IMR-90 (cell line): ENCODE measurements at regions not wholly inside any gene's neighbourhood (a gene's known extent, or its start where the extent isn't known, plus 50 kb on each side); places are given as distances from the start of the nearest gene placed in this dataset.

Source experiments
- ATAC-seq: fragments of 200-7000 bp; cut with Tn5 transposase; 2 replicates; pipeline ENCODE4 v1.9.1; 2020; ENCODE audit warnings: low read depth, mild to moderate bottlenecking, moderate library complexity
- BruUV-seq: library from RNA; stranded (reverse); fragments of 400-500 nt; replicated peaks from 2 replicates; lab custom pipeline; 2021; lab: Mats Ljungman, UMichigan
- CTCF ChIA-PET: fragments of 300-600 bp; formaldehyde crosslinking; extraction: SDS; loops from one replicate; lab custom pipeline; 2021; ENCODE audit warnings: antibody characterized with exemption; lab: Yijun Ruan, JAX
- POLR2A ChIA-PET: fragments of 300-600 bp; sonication (Branson Sonifier 250); formaldehyde crosslinking; loops from one replicate; lab custom pipeline; 2022; ENCODE audit warnings: antibody characterized with exemption; ENCODE audit not compliant: unreplicated experiment; lab: Charles Lee
- DNase-seq: peaks from one replicate; pipeline ENCODE4 v3.0.0; 2013
- H2AFZ ChIP-seq: replicated peaks from 2 replicates; pipeline ENCODE3; 2013; ENCODE audit warnings: low read length, mild to moderate bottlenecking; ENCODE audit not compliant: poor library complexity
- H2AK5ac ChIP-seq: 2 replicates; pipeline ENCODE4 v1.6.1; 2013; ENCODE audit warnings: low read depth, low read length, inconsistent platforms
- H2AK9ac ChIP-seq: replicated peaks from 2 replicates; pipeline ENCODE3; 2013; ENCODE audit warnings: mild to moderate bottlenecking, low read depth, low read length, moderate library complexity; ENCODE audit not compliant: poor library complexity
- H2BK120ac ChIP-seq: 2 replicates; pipeline ENCODE4 v1.6.1; 2013; ENCODE audit warnings: low read depth, low read length, inconsistent platforms
- H2BK15ac ChIP-seq: 3 replicates; pipeline ENCODE4 v1.6.1; 2013; ENCODE audit warnings: low read depth, low read length, inconsistent platforms
- H2BK20ac ChIP-seq: 2 replicates; pipeline ENCODE4 v1.6.1; 2013; ENCODE audit warnings: low read depth, mild to moderate bottlenecking, inconsistent platforms, low read length, moderate library complexity
- H2BK5ac ChIP-seq: 2 replicates; pipeline ENCODE4 v1.6.1; 2013; ENCODE audit warnings: mild to moderate bottlenecking, low read depth, low read length, inconsistent platforms; ENCODE audit not compliant: poor library complexity, severe bottlenecking
- H3K14ac ChIP-seq: replicated peaks from 2 replicates; pipeline ENCODE4 v1.6.1; 2013; ENCODE audit warnings: low read depth, low read length, inconsistent platforms
- H3K18ac ChIP-seq: 2 replicates; pipeline ENCODE4 v1.6.1; 2013; ENCODE audit warnings: low read depth, low read length, control low read depth
- H3K23ac ChIP-seq: 2 replicates; pipeline ENCODE4 v1.6.1; 2013; ENCODE audit warnings: low read depth, low read length, inconsistent platforms
- H3K27ac ChIP-seq: 2 replicates; pipeline ENCODE4 v1.5.1; 2013; ENCODE audit warnings: mild to moderate bottlenecking, control low read depth, low read length; ENCODE audit not compliant: insufficient read depth
- H3K27me3 ChIP-seq: 2 replicates; pipeline ENCODE4 v1.6.1; 2013; ENCODE audit warnings: low read length; ENCODE audit not compliant: control insufficient read depth, insufficient read depth
- H3K36me3 ChIP-seq: 2 replicates; pipeline ENCODE4 v1.6.1; 2013; ENCODE audit warnings: low read length, mixed read lengths; ENCODE audit not compliant: control insufficient read depth, insufficient read depth
- H3K4ac ChIP-seq: 2 replicates; pipeline ENCODE4 v1.6.1; 2013; ENCODE audit warnings: low read depth, low read length, inconsistent platforms
- H3K4me1 ChIP-seq: 2 replicates; pipeline ENCODE4 v1.6.1; 2013; ENCODE audit warnings: low read length, mixed read lengths; ENCODE audit not compliant: control insufficient read depth, insufficient read depth
- H3K4me2 ChIP-seq: 2 replicates; pipeline ENCODE4 v1.6.1; 2013; ENCODE audit warnings: low read depth, mild to moderate bottlenecking, control low read depth, low read length, moderate library complexity
- H3K4me3 ChIP-seq: 2 replicates; pipeline ENCODE4 v1.5.1; 2013; ENCODE audit warnings: low read depth, mild to moderate bottlenecking, control low read depth, low read length, moderate library complexity; ENCODE audit not compliant: insufficient read depth
- H3K56ac ChIP-seq: 2 replicates; pipeline ENCODE4 v1.6.1; 2013; ENCODE audit warnings: low read length, inconsistent platforms; ENCODE audit not compliant: insufficient read depth; ENCODE audit errors: extremely low read depth
- H3K79me1 ChIP-seq, 2 experiments: 2 replicates each; pipeline ENCODE4 v1.6.1; 2013; ENCODE audit warnings: low read length in 2 of 2, inconsistent platforms in 1 of 2, low read depth in 1 of 2
- H3K9ac ChIP-seq: 2 replicates; pipeline ENCODE4 v1.6.1; 2013; ENCODE audit warnings: low read depth, low read length, control low read depth
- H3K9me1 ChIP-seq: 2 replicates; pipeline ENCODE4 v1.6.1; 2013; ENCODE audit warnings: low read length, inconsistent platforms; ENCODE audit not compliant: insufficient read depth
- H3K9me3 ChIP-seq: 2 replicates; pipeline ENCODE4 v1.6.1; 2013; ENCODE audit warnings: low read length; ENCODE audit not compliant: control insufficient read depth, insufficient read depth
- H4K20me1 ChIP-seq: 2 replicates; pipeline ENCODE4 v1.6.1; 2013; ENCODE audit warnings: low read length, inconsistent platforms; ENCODE audit not compliant: insufficient read depth
- H4K5ac ChIP-seq: 2 replicates; pipeline ENCODE4 v1.6.1; 2013; ENCODE audit warnings: mild to moderate bottlenecking, low read depth, low read length, control low read depth
- H4K8ac ChIP-seq, 2 experiments: 2 replicates each; pipeline ENCODE4 v1.6.1; 2013; ENCODE audit warnings: low read depth in 2 of 2, low read length in 2 of 2, control low read depth in 1 of 2, inconsistent platforms in 1 of 2
- H4K91ac ChIP-seq: 2 replicates; pipeline ENCODE4 v1.6.1; 2013; ENCODE audit warnings: low read depth, low read length, inconsistent platforms; ENCODE audit not compliant: insufficient read depth
- BHLHE40 ChIP-seq: fragments of 150-350 bp; IDR thresholded peaks from 2 replicates; pipeline ENCODE4 v1.6.1; 2016; ENCODE audit warnings: mild to moderate bottlenecking, low read depth, low read length
- CEBPB ChIP-seq: IDR thresholded peaks from 2 replicates; pipeline ENCODE4 v1.6.1; 2012; ENCODE audit warnings: low read depth, low read length, improper control_type of control experiment
- CHD1 ChIP-seq: IDR thresholded peaks from 2 replicates; pipeline ENCODE4 v1.6.1; 2012; ENCODE audit warnings: low read depth, low read length, improper control_type of control experiment
- CTCF ChIP-seq: conservative IDR thresholded peaks from 2 replicates; pipeline ENCODE4 v1.5.1; 2012; ENCODE audit warnings: mild to moderate bottlenecking, low read depth, low read length, improper control_type of control experiment
- ELK1 ChIP-seq: fragments of 150-350 bp; IDR thresholded peaks from 2 replicates; pipeline ENCODE4 v1.6.1; 2016; ENCODE audit warnings: low read depth, mild to moderate bottlenecking, low read length, moderate library complexity, borderline replicate concordance
- FOS ChIP-seq: fragments of 150-350 bp; IDR thresholded peaks from 2 replicates; pipeline ENCODE4 v1.6.1; 2016; ENCODE audit warnings: low read depth, low read length
- MAFK ChIP-seq: IDR thresholded peaks from 2 replicates; pipeline ENCODE4 v1.6.1; 2012; ENCODE audit warnings: low read depth, low read length, improper control_type of control experiment
- MAZ ChIP-seq: IDR thresholded peaks from 2 replicates; pipeline ENCODE4 v1.6.1; 2012; ENCODE audit warnings: low read depth, mild to moderate bottlenecking, low read length, improper control_type of control experiment, moderate library complexity, borderline replicate concordance
- MXI1 ChIP-seq: IDR thresholded peaks from 2 replicates; pipeline ENCODE4 v1.6.1; 2012; ENCODE audit warnings: low read depth, mild to moderate bottlenecking, low read length, moderate library complexity, borderline replicate concordance
- NFE2L2 ChIP-seq: fragments of 150-350 bp; IDR thresholded peaks from 2 replicates; pipeline ENCODE4 v1.6.1; 2016; ENCODE audit warnings: low read depth, mild to moderate bottlenecking, low read length
- POLR2A ChIP-seq: IDR thresholded peaks from 2 replicates; pipeline ENCODE4 v1.6.1; 2012; ENCODE audit warnings: mild to moderate bottlenecking, low read depth, low read length
- RAD21 ChIP-seq: IDR thresholded peaks from 2 replicates; pipeline ENCODE4 v1.6.1; 2012; ENCODE audit warnings: low read length, improper control_type of control experiment
- RCOR1 ChIP-seq: IDR thresholded peaks from 2 replicates; pipeline ENCODE4 v1.6.1; 2012; ENCODE audit warnings: mild to moderate bottlenecking, low read length, improper control_type of control experiment; ENCODE audit not compliant: insufficient replicate concordance
- RFX5 ChIP-seq: IDR thresholded peaks from 2 replicates; pipeline ENCODE4 v1.8.0; 2012; ENCODE audit warnings: low read depth, mild to moderate bottlenecking, low read length, moderate library complexity
- SMC3 ChIP-seq: fragments of 150-350 bp; IDR thresholded peaks from 2 replicates; pipeline ENCODE4 v1.6.1; 2016; ENCODE audit warnings: low read depth, mild to moderate bottlenecking, antibody characterized with exemption, low read length, moderate library complexity
- USF2 ChIP-seq: fragments of 150-350 bp; IDR thresholded peaks from 2 replicates; pipeline ENCODE4 v1.6.1; 2017; ENCODE audit warnings: mild to moderate bottlenecking, antibody characterized with exemption, low read length, low read depth
- WGBS, 2 experiments: methylation state at CpG; one replicate each; pipeline versions ENCODE4 v1.1.5 to v1.1.7; 2013; ENCODE audit warnings: missing lambda C conversion rate in 2 of 2; ENCODE audit not compliant: insufficient read length in 1 of 2; ENCODE audit errors: extremely low coverage in 2 of 2; 5-methylcytosine and 5-hydroxymethylcytosine counted together
- dilution Hi-C: fragments of 300-500 bp; cut with HindIII; formaldehyde crosslinking; loops from one replicate; pipeline ENCODE4 v1.14.3; 2018; ENCODE audit warnings: low sequenced_read_pairs; ENCODE audit not compliant: unreplicated experiment
- in situ Hi-C: fragments of 300-500 bp; cut with MboI; formaldehyde crosslinking; loops from 3 replicates; pipeline ENCODE4 v1.14.3; 2019; ENCODE audit warnings: low sequenced_read_pairs, inconsistent platforms, mixed read lengths
- intact Hi-C: fragments of 100-400 bp; cut with micrococcal nuclease; formaldehyde crosslinking; loops from 2 replicates; pipeline ENCODE4 v1.10.0; 2022

- Histone ChIP-seq H3K79me1 (no peaks in the 10 kb centered on the region), H4K5ac (no peak overlapping the region), H3K4ac (no peak overlapping the region), H2BK120ac (no peak overlapping the region), H3K18ac (no peak overlapping the region), H3K14ac (no peak overlapping the region), H4K20me1 (no peaks in the 10 kb centered on the region), H3K27me3 (no peaks in the 10 kb centered on the region), H3K9me3 (no peaks in the 10 kb centered on the region), H4K91ac (no peak overlapping the region), H3K4me2 (no peak overlapping the region), H3K4me1 (no peaks in the 10 kb centered on the region), H2BK20ac (no peak overlapping the region), H2AK5ac (no peak overlapping the region), H3K36me3 (no peaks in the 10 kb centered on the region), H3K27ac (no peak overlapping the region), H3K4me3 (no peak overlapping the region), H2AFZ (no peak overlapping the region), H2AK9ac (no peak overlapping the region), H3K56ac (no peak overlapping the region), H2BK15ac (no peak overlapping the region), H2BK5ac (no peak overlapping the region), H3K9ac (no peak overlapping the region), H4K8ac (no peak overlapping the region), H3K23ac (no peak overlapping the region), H3K9me1 (no peaks in the 10 kb centered on the region; the same call in 1 of the 2 replicates)
- dilution Hi-C loops (no loop called here), intact Hi-C loops (no loop called here), in situ Hi-C loops (no loop called here)
- ATAC-seq (no peak), DNase-seq (no peak)
- ChIA-PET POLR2A (no interaction called here), CTCF (interaction anchor here (0.8 kb wide), 1 partner anchor 17 kb away, joined by 3 read pairs; no protein-coding TSS in a partner anchor)
- TF ChIP-seq CTCF = no peak
- no peak for TF ChIP-seq RFX5
- TF ChIP-seq CHD1 = no peak
- no peak for TF ChIP-seq USF2
- no peak for TF ChIP-seq RAD21
- no peak for TF ChIP-seq NFE2L2
- TF ChIP-seq MAFK = no peak
- TF ChIP-seq RCOR1 = no peak
- TF ChIP-seq ELK1 = no peak
- TF ChIP-seq POLR2A = no peak
- no peak for TF ChIP-seq MXI1
- TF ChIP-seq FOS = no peak
- TF ChIP-seq BHLHE40 = no peak
- no peak for TF ChIP-seq MAZ
- TF ChIP-seq SMC3 = no peak
- no peak for TF ChIP-seq CEBPB
- BruUV-seq = no TSS peak
- WGBS, 2 experiments = no CpG with 5 or more reads among the region's 5 CpGs
Measured at GRCh38 chr1:59107916-59108315, 189.0 kb upstream of the FGGY start.
